ENCODE measurements at regions not wholly inside any gene's neighbourhood (a gene's known extent, or its start where the extent isn't known, plus 50 kb on each side); places are given as distances from the start of the nearest gene placed in this dataset.

DNA sequence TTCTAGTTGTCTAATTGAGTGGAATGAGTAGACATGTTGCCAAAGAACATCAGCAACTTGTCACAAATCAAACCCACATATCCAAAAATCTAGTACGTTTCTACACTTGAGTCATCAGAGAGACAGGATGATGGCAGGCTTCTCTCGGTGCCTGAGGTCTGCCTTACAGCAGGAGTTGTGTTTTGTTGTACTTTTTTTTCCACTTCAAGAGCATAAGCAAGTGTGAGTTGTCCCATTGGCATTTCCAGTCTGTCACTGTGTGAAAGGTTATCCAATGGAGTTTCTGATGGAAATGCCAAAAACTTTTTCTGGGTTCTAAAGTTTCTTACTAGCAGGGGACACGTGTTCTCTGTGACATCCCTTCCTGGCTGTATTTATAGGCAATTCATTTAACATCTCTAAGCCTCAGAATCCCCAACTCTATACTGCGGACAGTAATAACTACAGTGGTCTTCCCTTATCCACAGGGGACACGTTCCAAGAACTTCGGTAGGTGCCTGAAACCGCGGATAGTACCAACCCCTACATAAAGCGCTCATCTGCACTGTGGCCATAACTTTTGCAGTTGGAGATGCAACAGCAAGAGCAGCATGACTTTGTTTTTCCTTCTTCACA lies 246.5 kb downstream of the SYK start:
- no peaks in the 10 kb centered on the region for H3K4me1 ChIP-seq (ENCODE audit: insufficient read depth, low read length)

DNA sequence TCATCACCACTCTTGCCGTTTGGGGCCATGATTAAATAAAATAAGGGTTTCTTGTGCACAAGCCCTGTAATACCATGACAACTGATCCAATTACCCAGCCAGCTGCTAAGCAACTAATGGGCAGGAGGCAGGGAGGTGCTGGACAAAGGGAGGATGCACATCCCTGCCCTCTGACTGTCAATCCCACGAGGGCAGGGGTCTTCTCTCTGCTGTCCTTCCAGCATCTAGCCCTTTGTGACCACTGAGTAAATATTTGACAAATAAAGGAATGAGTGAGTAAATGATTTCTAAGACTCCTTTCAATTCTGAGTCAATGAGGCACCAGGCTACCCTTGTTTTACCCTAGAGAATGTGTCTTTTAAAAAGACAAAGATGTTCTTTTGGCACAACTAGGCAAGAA lies 247.1 kb downstream of the SYK start:
- Histone ChIP-seq H3K4me1 (ENCODE audit: insufficient read depth, low read length) (no peaks in the 10 kb centered on the region), H3K36me3 (ENCODE audit: insufficient read depth, low read length) (no peaks in the 10 kb centered on the region), H3K9ac (ENCODE audit: low read depth, low read length) (no peak overlapping the region), H3K9me3 (ENCODE audit: control insufficient read depth, insufficient read depth, low read length) (no peaks in the 10 kb centered on the region)

More for the DNA sequence above, 246.5 kb downstream of the SYK start:
- no peaks in the 10 kb centered on the region for H3K9me3 ChIP-seq (ENCODE audit: control insufficient read depth, insufficient read depth, low read length)
- no peak overlapping the region for H3K9ac ChIP-seq (ENCODE audit: low read depth, low read length)
- H3K36me3 ChIP-seq (ENCODE audit: insufficient read depth, low read length), result no peaks in the 10 kb centered on the region

DNA sequence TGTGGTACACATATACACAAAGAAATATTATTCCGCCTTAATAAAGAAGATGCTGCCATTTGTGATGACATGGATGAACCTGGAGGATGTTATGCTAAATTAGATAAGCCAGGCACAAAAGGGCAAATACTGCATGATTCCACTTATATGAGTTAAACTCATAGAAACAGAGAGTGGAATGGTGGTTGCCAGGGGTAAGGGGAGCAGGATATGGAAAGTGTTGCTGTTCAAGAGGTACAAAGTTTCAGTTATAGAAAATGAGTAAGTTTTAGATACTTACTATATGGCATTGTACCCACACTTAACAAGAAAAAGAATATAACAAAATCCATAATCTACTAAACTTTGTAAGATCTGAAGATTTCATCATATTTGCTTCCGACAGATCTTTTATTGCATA lies 252.2 kb downstream of the SYK start:
- no peaks in the 10 kb centered on the region for H3K9me3 ChIP-seq (ENCODE audit: control insufficient read depth, insufficient read depth, low read length)
- H3K9ac ChIP-seq (ENCODE audit: low read depth, low read length), result no peak overlapping the region
- no peaks in the 10 kb centered on the region for H3K36me3 ChIP-seq (ENCODE audit: insufficient read depth, low read length)
- H3K4me1 ChIP-seq (ENCODE audit: insufficient read depth, low read length), result no peaks in the 10 kb centered on the region

DNA sequence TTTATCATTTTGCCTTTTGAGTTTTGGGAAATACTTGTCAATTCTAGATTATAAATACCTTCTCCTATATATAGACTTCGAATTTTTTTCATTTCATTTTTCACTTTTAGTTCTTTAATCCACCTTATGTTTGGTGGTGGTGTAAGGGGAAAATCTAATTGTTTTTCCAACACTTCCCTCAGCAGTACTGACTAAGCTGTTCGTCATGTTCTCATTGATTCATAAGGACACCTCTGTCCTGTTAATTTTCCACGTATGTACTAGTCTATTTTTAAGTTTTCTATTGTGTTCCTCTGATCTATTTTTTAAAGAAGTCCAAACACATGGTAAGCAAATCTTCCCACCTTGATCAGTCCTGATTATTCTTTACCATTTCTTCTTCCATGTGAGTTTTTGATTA lies 254.2 kb downstream of the SYK start:
- Histone ChIP-seq H3K36me3 (ENCODE audit: insufficient read depth, low read length) (no peaks in the 10 kb centered on the region; the same call in 1 of the 2 replicates), H3K9me3 (ENCODE audit: control insufficient read depth, insufficient read depth, low read length) (no peaks in the 10 kb centered on the region), H3K9ac (ENCODE audit: low read depth, low read length) (no peak overlapping the region), H3K4me1 (ENCODE audit: insufficient read depth, low read length) (peaks cover 2% of the 10 kb centered on the region)

DNA sequence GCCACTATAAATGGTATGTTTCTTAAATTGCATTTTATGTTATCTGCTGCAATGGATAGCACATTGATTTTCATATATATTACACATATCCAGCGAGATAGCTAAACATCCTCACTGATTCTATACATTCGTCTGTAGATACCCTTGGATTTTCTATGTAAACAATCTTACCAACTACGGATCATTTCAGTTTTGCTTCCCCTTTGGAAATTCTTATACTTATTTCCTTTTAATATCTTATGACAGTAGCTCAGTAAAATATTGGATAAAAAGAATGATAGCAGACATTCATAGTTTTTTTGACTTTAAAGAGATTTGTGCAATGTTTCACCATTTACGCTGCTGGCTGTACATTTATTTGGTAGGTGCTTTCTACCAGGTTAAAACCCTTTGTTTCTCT lies 254.9 kb downstream of the SYK start:
- H3K36me3 ChIP-seq (ENCODE audit: insufficient read depth, low read length), result no peaks in the 10 kb centered on the region; the same call in 1 of the 2 replicates
- H3K4me1 ChIP-seq (ENCODE audit: insufficient read depth, low read length), result peaks cover 5% of the 10 kb centered on the region
- H3K9me3 ChIP-seq (ENCODE audit: control insufficient read depth, insufficient read depth, low read length), result no peaks in the 10 kb centered on the region
- no peak overlapping the region for H3K9ac ChIP-seq (ENCODE audit: low read depth, low read length)

DNA sequence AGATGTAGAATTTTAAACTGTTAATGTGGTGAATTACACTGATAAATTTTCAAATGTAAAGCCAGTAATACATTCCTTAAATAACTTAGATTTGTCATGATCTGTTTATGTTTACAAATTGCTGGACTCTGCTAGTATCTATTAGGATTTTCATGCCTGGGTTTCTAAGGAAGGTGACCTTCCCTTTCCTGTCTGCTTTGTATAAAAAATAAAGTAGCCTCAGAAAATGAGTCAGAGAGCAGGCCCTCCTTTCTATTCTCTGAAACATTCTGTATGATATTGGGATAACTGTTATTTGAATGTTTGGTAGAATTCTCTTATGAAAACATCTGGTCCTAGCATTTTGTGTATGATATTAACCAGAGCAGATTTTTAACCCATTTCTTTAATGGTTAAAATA lies 255.3 kb downstream of the SYK start:
- H3K9ac ChIP-seq (ENCODE audit: low read depth, low read length), result no peak overlapping the region
- peaks cover 5% of the 10 kb centered on the region for H3K4me1 ChIP-seq (ENCODE audit: insufficient read depth, low read length)
- H3K9me3 ChIP-seq (ENCODE audit: control insufficient read depth, insufficient read depth, low read length), result no peaks in the 10 kb centered on the region
- H3K36me3 ChIP-seq (ENCODE audit: insufficient read depth, low read length), result no peaks in the 10 kb centered on the region; the same call in 1 of the 2 replicates

DNA sequence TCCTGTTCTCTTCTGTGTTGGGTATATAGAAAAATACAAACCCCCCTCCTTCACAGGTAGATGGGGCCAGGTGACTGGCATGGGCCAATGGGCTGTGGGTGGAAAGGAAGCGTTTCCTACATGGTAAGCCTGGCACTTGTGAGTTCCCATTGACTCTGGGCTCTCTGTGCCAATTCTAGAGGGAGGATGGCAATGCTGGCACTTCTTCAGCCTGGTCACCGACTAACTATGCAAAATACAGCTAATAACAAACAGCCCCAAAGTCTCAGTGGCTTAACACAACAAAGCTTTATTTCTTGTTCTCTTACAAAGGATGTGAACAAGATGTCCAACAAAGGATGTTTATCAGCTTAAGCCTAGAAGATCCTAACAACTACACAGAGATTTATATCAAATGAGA lies 258.1 kb downstream of the SYK start:
- no peak overlapping the region for H3K9ac ChIP-seq (ENCODE audit: low read depth, low read length)
- H3K9me3 ChIP-seq (ENCODE audit: control insufficient read depth, insufficient read depth, low read length), result 0 out of 2 replicates have a peak, but pooled peaks cover 4% of the 10 kb centered on the region
- H3K4me1 ChIP-seq (ENCODE audit: insufficient read depth, low read length), result peaks cover 5% of the 10 kb centered on the region
- no peaks in the 10 kb centered on the region; the same call in 1 of the 2 replicates for H3K36me3 ChIP-seq (ENCODE audit: insufficient read depth, low read length)

DNA sequence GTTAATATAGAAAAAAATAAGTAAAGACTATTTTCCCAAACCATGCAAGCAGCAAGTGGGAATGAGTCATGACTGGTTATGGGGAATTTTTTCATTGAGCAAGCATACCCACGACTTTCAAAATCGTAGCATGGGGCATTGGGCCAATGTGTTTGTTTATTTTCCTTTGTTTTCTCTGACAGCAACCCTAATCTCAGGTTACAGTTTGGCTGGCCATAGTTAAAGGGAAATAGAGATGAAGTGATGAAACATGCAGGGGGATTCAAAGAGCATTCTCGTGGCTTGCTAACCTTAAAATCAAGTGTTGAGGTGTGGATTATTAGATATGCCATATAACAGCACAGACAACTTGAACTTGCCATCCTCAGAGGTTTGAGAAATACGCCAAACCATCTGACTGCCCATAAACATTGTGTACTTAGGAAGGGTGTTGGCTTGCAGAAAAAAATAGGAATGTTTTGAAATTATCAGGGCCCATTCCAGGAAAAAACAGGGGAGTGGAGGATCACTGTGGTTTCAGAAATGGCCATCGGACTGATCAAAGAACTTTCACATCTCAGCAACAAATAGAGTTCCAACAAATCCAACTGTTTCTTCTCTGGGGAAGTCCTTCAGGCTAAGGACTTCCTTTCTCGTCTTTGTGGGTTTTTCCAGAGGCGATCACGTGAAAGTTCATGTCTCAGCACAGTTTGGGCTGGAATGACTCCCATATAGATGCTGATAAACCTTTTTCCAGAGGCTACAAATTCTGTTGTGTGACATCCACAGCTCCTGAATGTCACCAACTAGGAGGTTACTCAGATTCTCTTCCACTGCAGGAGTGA lies 259.1 kb downstream of the SYK start:
- Histone ChIP-seq H3K9ac (ENCODE audit: low read depth, low read length) (no peak overlapping the region), H3K36me3 (ENCODE audit: insufficient read depth, low read length) (no peaks in the 10 kb centered on the region; the same call in 1 of the 2 replicates), H3K9me3 (ENCODE audit: control insufficient read depth, insufficient read depth, low read length) (0 out of 2 replicates have a peak, but pooled peaks cover 4% of the 10 kb centered on the region), H3K4me1 (ENCODE audit: insufficient read depth, low read length) (peaks cover 5% of the 10 kb centered on the region)

DNA sequence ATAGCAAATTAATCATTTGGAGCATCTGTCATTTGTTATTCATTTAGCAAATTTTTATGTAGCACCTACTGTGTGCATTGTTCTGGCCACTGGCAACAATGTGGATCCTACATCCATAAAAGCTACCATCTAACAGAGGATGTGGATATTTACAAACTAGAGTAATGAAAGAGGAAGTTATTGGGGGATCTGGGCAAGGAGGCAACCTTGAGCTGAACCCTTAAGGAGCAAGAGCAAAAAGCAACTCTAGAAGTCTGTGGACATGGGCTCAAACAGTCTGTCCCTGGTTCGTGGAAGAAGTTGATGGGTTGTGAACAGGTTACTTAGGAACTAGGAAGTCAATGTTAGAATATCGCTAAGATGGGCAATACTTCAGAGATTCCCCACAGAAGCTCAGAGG lies 259.9 kb downstream of the SYK start:
- Histone ChIP-seq H3K36me3 (ENCODE audit: insufficient read depth, low read length) (no peaks in the 10 kb centered on the region; the same call in 1 of the 2 replicates), H3K4me1 (ENCODE audit: insufficient read depth, low read length) (peaks cover 5% of the 10 kb centered on the region), H3K9me3 (ENCODE audit: control insufficient read depth, insufficient read depth, low read length) (0 out of 2 replicates have a peak, but pooled peaks cover 4% of the 10 kb centered on the region), H3K9ac (ENCODE audit: low read depth, low read length) (no peak overlapping the region)

DNA sequence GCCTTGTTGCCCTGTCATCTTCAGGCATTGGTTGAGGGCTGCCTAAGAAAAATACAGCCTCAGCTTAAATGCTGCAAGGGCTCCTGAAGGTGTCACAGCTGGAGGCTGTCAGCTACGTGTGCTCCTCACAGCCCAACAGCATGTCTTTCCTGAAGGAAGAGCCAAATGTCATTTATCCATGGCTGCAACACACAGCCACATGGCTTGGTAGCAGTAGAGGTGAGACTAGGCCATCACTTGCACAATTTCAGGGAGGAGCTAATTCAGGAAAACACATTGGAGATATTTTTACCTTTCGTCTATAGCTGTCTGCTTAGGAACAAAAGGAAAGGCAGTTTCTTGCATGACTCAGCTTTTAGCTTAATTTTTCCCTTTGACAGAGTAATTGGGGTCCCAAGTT lies 260.7 kb downstream of the SYK start:
- Histone ChIP-seq H3K9me3 (ENCODE audit: control insufficient read depth, insufficient read depth, low read length) (0 out of 2 replicates have a peak, but pooled peaks cover 4% of the 10 kb centered on the region), H3K9ac (ENCODE audit: low read depth, low read length) (no peak overlapping the region), H3K36me3 (ENCODE audit: insufficient read depth, low read length) (no peaks in the 10 kb centered on the region; the same call in 1 of the 2 replicates), H3K4me1 (ENCODE audit: insufficient read depth, low read length) (peaks cover 5% of the 10 kb centered on the region)

DNA sequence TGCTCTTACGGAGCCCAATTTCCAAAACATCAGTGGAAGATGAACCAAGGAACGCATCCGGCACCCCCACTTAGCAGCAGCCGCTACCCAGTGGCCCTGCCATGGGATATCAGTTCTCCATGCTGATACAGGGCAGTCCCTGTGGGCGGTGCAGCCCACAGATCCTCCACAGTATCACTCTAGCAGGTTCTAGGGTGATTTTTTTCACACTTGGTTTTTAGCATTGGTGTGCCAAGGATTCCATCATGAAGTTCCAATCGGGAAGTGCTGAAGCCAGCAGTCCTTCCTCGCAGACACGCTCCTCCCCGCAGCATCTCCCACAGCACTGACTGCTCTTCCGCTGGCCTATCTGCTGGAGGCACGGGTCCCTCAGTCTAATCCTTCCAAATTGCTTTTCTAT lies 261.9 kb downstream of the SYK start:
- Histone ChIP-seq H3K9ac (ENCODE audit: low read depth, low read length) (no peak overlapping the region), H3K9me3 (ENCODE audit: control insufficient read depth, insufficient read depth, low read length) (0 out of 2 replicates have a peak, but pooled peaks cover 4% of the 10 kb centered on the region), H3K4me1 (ENCODE audit: insufficient read depth, low read length) (peaks cover 5% of the 10 kb centered on the region), H3K36me3 (ENCODE audit: insufficient read depth, low read length) (no peaks in the 10 kb centered on the region; the same call in 1 of the 2 replicates)

DNA sequence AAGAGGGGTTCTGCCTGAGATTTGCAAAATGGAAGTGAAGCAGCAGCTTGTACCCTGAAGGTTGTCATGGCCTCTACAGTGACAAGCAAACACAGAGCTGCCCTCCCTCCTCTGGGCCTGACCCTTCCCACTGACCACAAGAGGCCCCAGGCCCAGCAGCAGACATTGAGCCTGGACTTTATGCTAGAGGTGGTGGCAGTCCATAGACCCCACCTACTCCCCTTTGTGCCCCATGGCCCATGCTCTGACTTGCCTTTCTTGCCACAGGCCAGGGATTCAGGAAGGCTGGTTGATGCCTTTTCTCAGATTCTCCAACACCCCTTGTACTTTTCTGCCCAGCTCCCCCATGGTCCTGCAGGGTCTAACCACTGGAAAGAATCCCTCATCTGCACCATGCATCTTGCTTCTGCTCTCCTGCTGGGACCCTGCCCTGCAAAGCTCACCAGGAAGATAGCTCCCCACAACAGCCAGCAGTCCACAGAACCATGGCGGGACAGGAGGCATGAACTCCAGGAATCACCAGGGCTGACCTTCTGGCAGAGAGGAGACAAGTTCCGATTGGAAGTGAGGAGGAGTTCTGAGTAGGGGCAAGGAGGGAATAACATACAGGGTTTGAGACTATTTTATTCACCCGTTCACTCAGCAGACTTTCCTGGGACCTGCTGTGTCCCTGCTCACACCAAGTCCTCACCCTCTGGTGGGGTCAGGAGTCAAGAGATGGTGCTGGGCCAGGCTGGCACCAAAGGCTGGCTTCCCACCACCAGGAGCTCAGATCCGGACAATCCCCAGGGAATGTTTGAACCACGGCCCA lies 263.8 kb downstream of the SYK start:
- H3K4me1 ChIP-seq (ENCODE audit: insufficient read depth, low read length), result peaks cover 5% of the 10 kb centered on the region
- H3K9ac ChIP-seq (ENCODE audit: low read depth, low read length), result no peak overlapping the region
- no peaks in the 10 kb centered on the region; the same call in 1 of the 2 replicates for H3K36me3 ChIP-seq (ENCODE audit: insufficient read depth, low read length)
- H3K9me3 ChIP-seq (ENCODE audit: control insufficient read depth, insufficient read depth, low read length), result 0 out of 2 replicates have a peak, but pooled peaks cover 4% of the 10 kb centered on the region

DNA sequence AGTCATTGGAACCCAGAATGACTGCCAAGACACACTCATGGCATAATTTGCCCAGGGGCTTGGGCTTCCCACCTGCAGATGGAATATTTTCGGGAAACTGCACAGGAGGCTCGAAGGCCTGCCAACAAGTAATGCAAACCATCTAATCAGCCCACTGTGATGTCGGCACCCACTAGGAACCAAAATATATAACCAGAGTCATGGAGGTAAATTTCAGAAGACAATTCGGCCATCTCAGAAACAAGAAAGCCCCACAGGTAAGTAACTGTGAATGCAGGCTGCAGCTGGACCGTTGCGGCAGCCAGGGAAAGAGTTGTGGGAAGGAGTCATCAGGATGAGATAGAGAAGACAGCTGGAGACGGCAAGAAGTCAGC lies 264.4 kb downstream of the SYK start:
- H3K36me3 ChIP-seq (ENCODE audit: insufficient read depth, low read length), result no peaks in the 10 kb centered on the region
- peaks cover 1% of the 10 kb centered on the region for H3K4me1 ChIP-seq (ENCODE audit: insufficient read depth, low read length)
- H3K9ac ChIP-seq (ENCODE audit: low read depth, low read length), result no peak overlapping the region
- 0 out of 2 replicates have a peak, but pooled peaks cover 4% of the 10 kb centered on the region for H3K9me3 ChIP-seq (ENCODE audit: control insufficient read depth, insufficient read depth, low read length)

DNA sequence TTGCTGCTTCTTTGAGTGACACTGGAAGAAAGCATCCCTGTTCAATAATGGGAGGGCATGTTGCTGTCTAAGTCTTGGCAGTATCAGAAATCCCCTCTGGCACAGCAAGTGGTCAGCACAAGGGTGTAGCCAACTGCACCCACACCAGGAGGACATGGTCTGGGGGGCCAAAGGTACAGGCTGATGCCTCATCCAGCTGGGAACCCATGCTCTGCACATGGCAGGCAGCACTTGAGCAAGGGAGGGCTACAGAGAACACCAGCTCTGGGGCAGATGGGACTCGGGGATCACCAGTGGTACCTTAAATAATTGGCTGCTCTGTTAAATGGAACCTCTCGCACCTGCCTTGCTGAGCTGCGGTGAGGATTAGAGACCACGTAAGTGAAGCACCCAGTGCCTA lies 265.2 kb downstream of the SYK start:
- 0 out of 2 replicates have a peak, but pooled peaks cover 4% of the 10 kb centered on the region for H3K9me3 ChIP-seq (ENCODE audit: control insufficient read depth, insufficient read depth, low read length)
- H3K36me3 ChIP-seq (ENCODE audit: insufficient read depth, low read length), result no peaks in the 10 kb centered on the region
- H3K4me1 ChIP-seq (ENCODE audit: insufficient read depth, low read length), result no peaks in the 10 kb centered on the region; the same call in 1 of the 2 replicates
- H3K9ac ChIP-seq (ENCODE audit: low read depth, low read length), result no peak overlapping the region
